ENCODE measurements at regions not wholly inside any gene's neighbourhood (a gene's known extent, or its start where the extent isn't known, plus 50 kb on each side); places are given as distances from the start of the nearest gene placed in this dataset.
"Not testable (repeated sequence)": the region's sequence is repeated elsewhere in the genome, so short reads cannot be mapped to it uniquely, and the experiment has no call there.

GRCh38 chr2:221895366-221896121 is 323.4 kb upstream of the EPHA4 start:
- no peaks in the 10 kb centered on the region for H3K36me3 ChIP-seq (replicated peaks; ENCODE audit: control insufficient read depth, insufficient read depth, low read length)
- H3K27me3 ChIP-seq (ENCODE audit: control insufficient read depth, insufficient read depth, low read length): no peaks in the 10 kb centered on the region
- no peak for DNase-seq
- no peak overlapping the region for H3K4me3 ChIP-seq (ENCODE audit: insufficient read depth, low read depth, low read length)

DNA sequence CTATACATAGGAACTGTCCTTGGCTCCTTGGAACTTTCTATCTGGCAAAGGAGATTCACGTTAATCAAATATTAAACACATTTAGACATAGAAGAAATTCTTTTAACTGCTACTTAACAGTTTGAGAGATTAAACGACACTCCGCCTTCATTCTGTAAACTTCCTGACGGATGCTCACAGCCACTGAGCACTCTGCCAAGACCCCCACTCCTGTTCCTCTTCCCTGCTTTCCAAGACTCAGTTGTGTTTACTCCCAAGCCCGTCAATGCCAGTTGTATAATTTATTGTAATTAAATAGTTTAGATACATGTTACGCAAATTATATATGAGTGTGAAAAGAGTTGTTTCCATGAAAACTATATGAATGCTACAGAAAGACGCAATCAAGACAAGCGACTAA is 321.4 kb upstream of the EPHA4 start:
- DNase-seq: no peak
- H3K4me3 ChIP-seq (ENCODE audit: insufficient read depth, low read depth, low read length): no peak overlapping the region

GRCh38 chr2:221892006-221892405 is 319.9 kb upstream of the EPHA4 start:
- H3K36me3 ChIP-seq (replicated peaks; ENCODE audit: control insufficient read depth, insufficient read depth, low read length); H3K27me3 ChIP-seq (ENCODE audit: control insufficient read depth, insufficient read depth, low read length); H3K4me3 ChIP-seq (ENCODE audit: insufficient read depth, low read depth, low read length); DNase-seq: not testable (repeated sequence)

More for the DNA sequence above, 321.4 kb upstream of the EPHA4 start:
- Histone ChIP-seq H3K36me3 (replicated peaks; ENCODE audit: control insufficient read depth, insufficient read depth, low read length) (no peaks in the 10 kb centered on the region), H3K27me3 (ENCODE audit: control insufficient read depth, insufficient read depth, low read length) (no peaks in the 10 kb centered on the region)

DNA sequence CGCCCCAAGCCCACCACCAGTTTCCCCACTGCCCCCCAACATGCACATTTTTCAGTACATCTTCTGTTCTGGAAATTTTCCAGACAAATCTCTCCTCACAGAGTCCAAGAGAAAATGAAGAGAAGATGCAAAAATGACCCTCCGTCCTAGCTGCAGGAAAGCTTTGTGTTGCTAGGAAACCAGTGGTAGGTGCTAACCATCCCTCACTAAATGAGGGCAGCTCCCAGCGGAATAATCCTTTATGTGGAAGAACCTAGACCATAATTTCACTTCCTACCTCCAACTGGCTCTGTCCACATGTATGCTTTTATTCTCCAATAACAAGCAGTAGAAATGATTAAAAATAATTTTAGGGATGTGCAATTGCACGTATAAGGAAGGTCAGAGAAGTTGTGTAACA is 311.9 kb upstream of the EPHA4 start:
- no peak for DNase-seq
- Histone ChIP-seq H3K4me3 (ENCODE audit: insufficient read depth, low read depth, low read length) (no peak overlapping the region), H3K36me3 (replicated peaks; ENCODE audit: control insufficient read depth, insufficient read depth, low read length) (no peaks in the 10 kb centered on the region), H3K27me3 (ENCODE audit: control insufficient read depth, insufficient read depth, low read length) (no peaks in the 10 kb centered on the region)

DNA sequence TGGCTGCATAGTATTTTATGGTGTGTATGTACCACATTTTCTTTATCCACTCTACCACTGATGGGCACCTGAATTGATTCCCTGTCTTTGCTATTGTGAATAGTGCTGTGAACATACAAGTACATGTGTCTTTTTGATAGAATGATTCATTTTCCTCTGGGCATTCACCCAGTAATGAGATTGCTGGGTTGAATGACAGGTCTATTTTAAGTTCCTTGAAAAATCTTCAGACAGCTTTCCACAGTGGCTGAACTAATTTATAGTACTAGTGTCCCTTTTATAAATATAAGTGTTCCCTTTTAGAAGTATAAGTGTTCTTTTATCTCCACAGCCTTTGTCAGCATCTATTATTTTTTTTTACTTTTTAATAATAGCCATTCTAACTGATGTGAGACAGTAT is 303.9 kb upstream of the EPHA4 start:
- no peak overlapping the region for H3K4me3 ChIP-seq (ENCODE audit: insufficient read depth, low read depth, low read length)
- no peaks in the 10 kb centered on the region for H3K36me3 ChIP-seq (replicated peaks; ENCODE audit: control insufficient read depth, insufficient read depth, low read length)
- no peak for DNase-seq
- H3K27me3 ChIP-seq (ENCODE audit: control insufficient read depth, insufficient read depth, low read length): no peaks in the 10 kb centered on the region

- no peak overlapping the region for H3K4me3 ChIP-seq (ENCODE audit: insufficient read depth, low read depth, low read length)
- no peaks in the 10 kb centered on the region for H3K36me3 ChIP-seq (replicated peaks; ENCODE audit: control insufficient read depth, insufficient read depth, low read length)
- no peak for DNase-seq
- H3K27me3 ChIP-seq (ENCODE audit: control insufficient read depth, insufficient read depth, low read length): no peaks in the 10 kb centered on the region
Observed at GRCh38 chr2:221874444-221874843, 302.3 kb upstream of the EPHA4 start.

DNA sequence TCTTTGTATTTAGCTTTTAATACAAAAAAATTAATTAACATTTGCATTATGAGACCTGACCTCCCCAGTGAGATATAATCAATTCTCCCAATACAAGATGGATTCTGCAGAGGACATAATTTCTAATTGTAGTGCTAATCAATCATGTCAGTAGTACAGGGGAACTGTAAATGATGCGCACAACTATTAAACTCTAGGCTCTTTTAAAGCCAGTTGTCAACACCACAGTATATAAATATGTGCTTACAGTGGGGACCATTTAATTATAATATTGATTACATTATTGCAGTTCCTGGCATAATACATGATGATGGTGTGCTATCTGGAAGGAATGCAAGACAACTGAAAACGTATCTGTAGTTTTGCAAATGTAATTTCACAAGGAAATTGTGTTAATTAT is 285.6 kb upstream of the EPHA4 start:
- Histone ChIP-seq H3K4me3 (ENCODE audit: insufficient read depth, low read depth, low read length) (no peak overlapping the region), H3K36me3 (replicated peaks; ENCODE audit: control insufficient read depth, insufficient read depth, low read length) (no peaks in the 10 kb centered on the region), H3K27me3 (ENCODE audit: control insufficient read depth, insufficient read depth, low read length) (no peaks in the 10 kb centered on the region)
- no peak for DNase-seq

DNA sequence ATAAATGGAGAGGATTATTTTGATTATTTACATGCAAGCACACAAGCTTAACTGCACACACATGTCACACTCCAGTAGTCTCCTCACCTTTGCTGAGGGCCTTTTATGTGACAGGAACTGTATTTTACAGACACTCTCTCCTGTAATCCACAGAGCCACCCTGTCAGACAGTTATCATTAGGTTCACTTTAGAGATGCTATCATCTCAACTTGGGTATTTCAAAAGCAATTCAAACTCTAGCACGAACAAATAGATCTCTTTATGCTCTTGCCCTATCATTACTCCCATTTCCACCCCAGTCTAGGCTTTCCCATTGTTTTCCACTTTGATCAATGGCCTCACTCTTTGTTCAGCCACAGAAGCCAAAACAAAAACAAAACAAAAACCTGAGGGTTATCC is 281.2 kb upstream of the EPHA4 start:
- no peaks in the 10 kb centered on the region for H3K36me3 ChIP-seq (replicated peaks; ENCODE audit: control insufficient read depth, insufficient read depth, low read length)
- no peak overlapping the region for H3K4me3 ChIP-seq (ENCODE audit: insufficient read depth, low read depth, low read length)
- no peaks in the 10 kb centered on the region for H3K27me3 ChIP-seq (ENCODE audit: control insufficient read depth, insufficient read depth, low read length)
- no peak for DNase-seq

DNA sequence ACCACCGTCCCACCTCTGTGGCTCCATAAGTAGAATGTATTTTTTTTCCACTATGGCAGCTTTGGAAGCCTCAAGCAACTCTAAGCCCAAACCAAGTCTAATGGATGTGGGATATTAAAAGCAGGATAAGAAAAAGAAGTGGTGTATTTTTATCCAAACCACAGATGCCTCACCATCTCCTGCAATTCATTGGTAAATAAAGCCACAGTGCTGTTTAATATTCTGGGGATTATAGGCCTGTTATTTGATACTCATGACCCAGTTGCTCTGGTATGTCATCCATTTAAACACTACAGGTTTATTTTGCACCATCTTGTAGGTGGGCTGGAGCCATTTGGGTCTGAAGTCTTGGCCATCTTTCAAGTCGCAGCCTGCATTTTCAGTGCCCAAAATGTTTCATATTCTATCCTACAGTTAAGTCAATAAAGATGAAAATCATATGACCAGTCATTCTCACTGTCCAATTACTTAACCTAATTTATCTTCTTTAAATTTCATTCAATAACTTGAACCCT is 279.5 kb upstream of the EPHA4 start:
- no peaks in the 10 kb centered on the region for H3K36me3 ChIP-seq (replicated peaks; ENCODE audit: control insufficient read depth, insufficient read depth, low read length)
- H3K4me3 ChIP-seq (ENCODE audit: insufficient read depth, low read depth, low read length): no peak overlapping the region
- DNase-seq: no peak
- H3K27me3 ChIP-seq (ENCODE audit: control insufficient read depth, insufficient read depth, low read length): no peaks in the 10 kb centered on the region

GRCh38 chr2:221850076-221850475 is 278.0 kb upstream of the EPHA4 start:
- DNase-seq: no peak

DNA sequence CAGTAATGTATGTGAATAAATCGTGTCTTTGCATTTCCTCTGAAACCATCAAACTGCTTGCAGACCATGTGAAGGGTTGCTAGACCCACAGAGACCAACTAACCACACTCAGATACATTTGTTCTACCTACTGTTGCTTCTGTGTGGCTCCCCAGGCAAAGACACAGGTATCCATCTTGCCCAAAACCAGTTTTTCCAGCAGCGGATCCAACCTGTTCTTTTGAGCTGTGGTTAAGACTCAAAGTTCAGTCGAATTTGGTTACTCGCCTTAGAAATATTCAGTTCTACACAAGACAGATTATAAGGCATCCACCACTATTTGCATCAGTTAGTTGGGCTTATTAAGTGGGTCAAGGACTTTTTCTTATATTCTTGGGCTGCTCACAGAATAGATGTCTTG is 276.2 kb upstream of the EPHA4 start:
- Histone ChIP-seq H3K36me3 (replicated peaks; ENCODE audit: control insufficient read depth, insufficient read depth, low read length) (no peaks in the 10 kb centered on the region), H3K4me3 (ENCODE audit: insufficient read depth, low read depth, low read length) (no peak overlapping the region), H3K27me3 (ENCODE audit: control insufficient read depth, insufficient read depth, low read length) (no peaks in the 10 kb centered on the region)
- DNase-seq: no peak

More at GRCh38 chr2:221850076-221850475, 278.0 kb upstream of the EPHA4 start:
- Histone ChIP-seq H3K36me3 (replicated peaks; ENCODE audit: control insufficient read depth, insufficient read depth, low read length) (no peaks in the 10 kb centered on the region), H3K4me3 (ENCODE audit: insufficient read depth, low read depth, low read length) (no peak overlapping the region), H3K27me3 (ENCODE audit: control insufficient read depth, insufficient read depth, low read length) (no peaks in the 10 kb centered on the region)

- DNase-seq: no peak
- Histone ChIP-seq H3K36me3 (replicated peaks; ENCODE audit: control insufficient read depth, insufficient read depth, low read length) (no peaks in the 10 kb centered on the region), H3K27me3 (ENCODE audit: control insufficient read depth, insufficient read depth, low read length) (no peaks in the 10 kb centered on the region), H3K4me3 (ENCODE audit: insufficient read depth, low read depth, low read length) (no peak overlapping the region)
Observed at GRCh38 chr2:221845021-221845365, 272.9 kb upstream of the EPHA4 start.

GRCh38 chr2:221844212-221845020 is 272.3 kb upstream of the EPHA4 start:
- no peaks in the 10 kb centered on the region for H3K27me3 ChIP-seq (ENCODE audit: control insufficient read depth, insufficient read depth, low read length)
- no peak overlapping the region for H3K4me3 ChIP-seq (ENCODE audit: insufficient read depth, low read depth, low read length)
- H3K36me3 ChIP-seq (replicated peaks; ENCODE audit: control insufficient read depth, insufficient read depth, low read length): no peaks in the 10 kb centered on the region
- no peak for DNase-seq

GRCh38 chr2:221836095-221836494 is 264.0 kb upstream of the EPHA4 start:
- DNase-seq: no peak
- no peak overlapping the region for H3K4me3 ChIP-seq (ENCODE audit: insufficient read depth, low read depth, low read length)
- H3K27me3 ChIP-seq (ENCODE audit: control insufficient read depth, insufficient read depth, low read length): no peaks in the 10 kb centered on the region
- no peaks in the 10 kb centered on the region for H3K36me3 ChIP-seq (replicated peaks; ENCODE audit: control insufficient read depth, insufficient read depth, low read length)

- H3K27me3 ChIP-seq (ENCODE audit: control insufficient read depth, insufficient read depth, low read length): no peaks in the 10 kb centered on the region
- DNase-seq: no peak
- H3K4me3 ChIP-seq (ENCODE audit: insufficient read depth, low read depth, low read length): no peak overlapping the region
- H3K36me3 ChIP-seq (replicated peaks; ENCODE audit: control insufficient read depth, insufficient read depth, low read length): no peaks in the 10 kb centered on the region
Observed at GRCh38 chr2:221833966-221834365, 261.9 kb upstream of the EPHA4 start.

Measured in H7 (cell line).